HG02870 (cell line): ENCODE measurements at regions not wholly inside any gene's neighbourhood (a gene's known extent, or its start where the extent isn't known, plus 50 kb on each side); places are given as distances from the start of the nearest gene placed in this dataset.

Experiments
- ATAC-seq: cut with Tn5 transposase; IDR thresholded peaks from one replicate; pipeline ENCODE4 v1.9.1; 2021; ENCODE audit warnings: mild to moderate bottlenecking, moderate library complexity; ENCODE audit not compliant: unreplicated experiment

GRCh38 chr4:20395160-20395773 lies 143.6 kb downstream of the SLIT2 start:
- peak; percentile 59 for ATAC-seq

DNA sequence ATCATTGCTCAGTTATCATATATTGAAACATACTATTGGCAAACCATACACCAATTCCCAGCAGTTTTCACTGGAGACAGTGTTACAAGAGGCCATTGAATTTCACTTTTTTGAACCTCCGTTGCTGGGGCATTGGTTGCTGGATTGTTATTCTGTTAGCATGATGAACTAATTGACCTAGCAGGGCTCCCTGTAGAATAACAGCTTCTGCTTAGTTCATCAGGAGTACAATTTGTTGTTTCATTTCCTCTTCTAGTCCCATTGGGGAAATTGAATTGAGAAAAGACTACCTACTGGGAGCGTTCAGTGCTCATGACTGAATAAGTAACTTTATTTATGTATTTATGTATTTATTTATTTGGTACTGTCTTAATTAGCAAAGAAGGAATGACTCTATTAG lies 151.6 kb downstream of the SLIT2 start:
- peak; percentile 58 for ATAC-seq

- no peak for ATAC-seq
Measured at GRCh38 chr4:20403846-20404245, 152.1 kb downstream of the SLIT2 start.

- no peak for ATAC-seq
Measured at GRCh38 chr4:20408611-20409010, 156.9 kb downstream of the SLIT2 start.

DNA sequence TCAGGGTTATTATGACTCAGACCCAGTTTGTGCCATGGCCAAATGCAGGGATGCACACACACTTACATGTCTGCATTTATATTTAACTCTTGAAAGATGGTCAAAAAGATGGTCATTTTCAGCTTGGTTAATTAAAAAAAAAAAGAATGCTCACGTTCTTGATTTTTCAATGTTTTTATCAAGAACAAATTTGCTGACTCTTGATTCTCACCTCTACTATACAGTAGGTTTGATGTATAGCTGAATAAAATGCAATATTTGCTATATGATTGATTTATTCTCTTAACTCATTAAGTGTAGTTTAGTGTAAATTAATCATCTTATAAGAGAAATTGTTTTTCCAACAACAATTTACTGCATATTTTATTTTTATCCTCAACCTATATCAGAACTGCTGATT lies 160.4 kb downstream of the SLIT2 start:
- ATAC-seq: no peak

DNA sequence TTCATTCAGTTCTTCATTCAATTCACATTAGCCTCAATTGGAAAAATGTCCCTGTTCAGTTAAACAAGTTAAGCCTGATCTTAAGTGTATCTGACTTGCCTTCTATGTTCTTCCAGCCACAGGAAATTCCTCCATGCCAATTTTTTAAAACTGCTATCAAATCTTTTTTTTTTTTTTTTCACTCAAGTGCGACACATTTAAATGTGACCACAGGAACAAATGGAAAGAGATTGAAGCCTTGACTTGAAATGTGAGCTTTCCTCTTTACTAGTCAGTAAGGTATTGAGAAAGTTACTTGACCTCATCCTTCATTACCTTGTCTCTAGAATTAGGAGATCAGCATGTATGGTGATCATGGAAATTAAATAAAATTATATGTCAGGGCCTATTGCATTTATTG lies 165.1 kb downstream of the SLIT2 start:
- ATAC-seq: no peak

DNA sequence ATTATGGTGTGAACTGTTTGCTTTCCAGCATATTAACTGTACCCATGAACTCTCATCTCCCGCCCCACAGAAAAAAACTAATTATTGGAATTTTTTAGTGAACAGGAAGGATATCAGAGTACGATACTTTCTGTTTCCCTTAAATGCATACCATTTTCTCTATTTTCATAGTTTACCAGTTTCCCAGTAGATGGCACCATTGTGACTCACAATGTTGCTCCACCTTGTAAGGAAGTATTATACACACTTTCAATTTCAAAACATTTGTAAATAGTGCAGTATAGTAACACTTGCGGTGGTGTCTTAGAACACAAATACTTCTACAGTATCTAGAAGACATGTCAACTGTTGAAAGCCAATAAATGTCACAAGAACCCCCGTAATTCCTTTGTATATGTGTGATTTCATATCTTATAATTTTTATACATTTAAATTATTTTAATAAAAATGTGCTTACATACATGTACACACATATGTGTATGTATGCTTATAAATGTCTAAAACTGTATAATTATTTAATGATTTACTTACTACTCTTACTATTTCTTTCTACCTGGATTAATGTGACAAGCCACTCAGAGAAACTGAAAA lies 167.3 kb downstream of the SLIT2 start:
- peak; percentile 98 for ATAC-seq

DNA sequence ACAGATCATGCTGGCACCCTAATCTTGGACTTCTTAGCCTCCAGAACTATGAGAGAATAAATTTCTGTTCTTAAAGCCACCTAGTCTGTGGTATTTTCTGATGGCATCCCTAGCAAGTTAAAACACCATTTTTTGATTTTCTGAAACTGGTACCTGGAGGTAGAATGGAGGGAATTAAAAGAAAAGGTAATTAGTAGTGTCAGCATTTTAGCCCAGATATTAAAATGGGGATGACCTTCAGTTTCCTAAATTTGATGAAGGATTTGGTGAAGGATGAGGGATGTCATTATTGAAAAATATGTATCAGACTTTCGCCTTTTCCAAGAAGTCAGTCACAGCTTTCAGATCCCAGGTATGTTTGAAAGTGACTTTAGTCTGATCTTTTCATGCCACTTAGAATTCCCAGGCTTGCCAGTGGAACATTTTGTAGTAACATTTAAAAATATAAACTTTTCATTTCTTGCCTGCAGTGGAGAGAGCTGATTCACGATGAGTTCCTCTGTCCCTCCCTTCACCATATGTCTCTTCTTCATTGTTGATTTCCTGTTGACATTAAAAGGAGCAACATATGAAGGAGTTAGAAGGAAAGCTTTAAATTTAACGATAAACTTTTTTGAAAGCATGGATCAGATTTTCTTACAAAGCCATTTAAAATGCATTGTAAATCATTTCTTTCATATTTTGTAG lies 169.4 kb downstream of the SLIT2 start:
- ATAC-seq: no peak

- ATAC-seq: no peak
Measured at GRCh38 chr4:20421603-20421985, 169.9 kb downstream of the SLIT2 start.

DNA sequence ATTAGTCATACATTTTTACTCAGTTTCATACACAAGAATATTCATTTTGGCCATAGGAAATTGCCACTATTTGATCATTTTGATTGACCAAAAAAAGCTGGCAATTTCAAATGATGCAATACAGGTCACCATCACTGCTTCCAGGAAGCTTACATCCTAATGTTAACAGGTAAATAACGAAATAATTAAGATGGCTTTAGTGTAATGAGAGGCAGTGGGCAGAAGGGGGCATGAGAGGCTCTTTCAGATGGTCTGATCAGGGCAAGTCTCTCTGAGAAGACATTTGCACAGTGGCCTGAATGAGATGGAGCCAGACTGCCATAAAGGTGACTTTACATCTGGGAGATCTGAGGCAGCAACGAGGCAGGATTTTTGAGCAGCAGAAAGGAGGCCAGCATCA lies 170.7 kb downstream of the SLIT2 start:
- ATAC-seq: peak; percentile 69

DNA sequence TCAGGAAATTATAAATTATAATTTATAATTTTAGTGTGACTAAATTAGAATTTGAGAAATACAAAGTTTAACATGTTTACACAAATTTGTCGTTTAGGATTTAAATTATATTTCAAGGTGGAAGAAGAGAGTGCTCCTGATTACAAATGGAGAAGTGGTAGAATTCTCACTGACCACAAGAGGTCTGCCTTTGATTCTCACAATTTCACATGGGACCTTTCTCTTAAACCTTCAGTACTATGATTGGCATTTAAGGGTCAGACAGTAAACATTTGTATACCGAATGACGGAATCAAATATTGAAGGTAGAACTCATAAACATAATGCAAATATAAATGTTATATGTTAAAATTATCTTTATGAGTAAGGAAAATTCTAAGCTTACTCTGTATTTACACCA lies 171.7 kb downstream of the SLIT2 start:
- no peak for ATAC-seq

DNA sequence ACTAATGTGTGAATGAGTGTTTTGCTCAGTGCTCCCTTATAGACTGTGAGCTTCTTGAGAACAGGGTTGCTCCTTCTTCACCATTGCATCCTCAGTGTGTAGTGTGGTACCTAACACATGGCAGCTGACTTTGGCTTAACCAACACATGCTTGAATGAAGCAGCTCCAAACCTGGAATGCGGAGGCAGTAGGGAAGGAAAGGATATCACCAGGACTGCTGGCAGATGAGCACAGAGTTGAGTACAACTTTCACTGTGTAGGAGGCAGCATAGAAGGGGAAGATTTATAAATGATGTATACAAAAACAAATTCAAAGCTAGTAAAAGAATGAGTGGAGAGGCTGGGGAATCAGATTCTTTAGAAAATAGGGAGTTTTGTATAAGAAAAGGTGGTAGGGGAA lies 174.3 kb downstream of the SLIT2 start:
- ATAC-seq: no peak

DNA sequence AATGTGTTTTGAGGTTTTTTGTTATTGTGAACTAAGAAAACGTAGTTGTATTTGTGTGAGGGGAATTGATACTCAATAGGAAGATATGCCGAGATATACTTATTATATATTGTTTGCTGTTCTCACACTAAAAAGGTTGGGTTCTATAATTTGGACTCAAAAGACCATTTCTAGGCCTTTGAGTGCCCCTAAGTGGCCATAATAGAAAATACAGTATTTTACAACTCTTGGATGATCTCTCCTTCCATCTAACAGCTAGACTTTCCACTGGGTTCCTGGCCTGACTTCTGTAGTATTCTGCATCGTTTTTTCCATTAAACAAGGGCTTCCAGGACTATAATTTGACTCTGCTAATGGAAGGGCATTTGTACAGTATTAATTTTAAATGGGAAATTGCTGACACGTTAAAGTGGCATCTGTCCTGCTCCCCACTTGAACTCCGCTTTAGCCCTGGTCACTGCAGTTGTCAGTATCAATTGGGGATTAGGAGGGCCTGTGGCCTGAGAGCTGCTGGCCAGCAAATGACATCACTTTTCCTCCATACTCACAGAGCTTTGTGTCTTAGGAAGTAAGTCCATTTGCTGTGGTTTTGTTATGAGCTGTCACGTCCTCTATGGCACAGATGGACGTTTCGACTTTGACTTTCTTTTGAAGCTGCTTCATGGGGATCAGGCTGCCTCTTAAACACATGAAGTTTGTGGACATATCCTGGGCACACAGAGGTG lies 176.9 kb downstream of the SLIT2 start:
- no peak for ATAC-seq

DNA sequence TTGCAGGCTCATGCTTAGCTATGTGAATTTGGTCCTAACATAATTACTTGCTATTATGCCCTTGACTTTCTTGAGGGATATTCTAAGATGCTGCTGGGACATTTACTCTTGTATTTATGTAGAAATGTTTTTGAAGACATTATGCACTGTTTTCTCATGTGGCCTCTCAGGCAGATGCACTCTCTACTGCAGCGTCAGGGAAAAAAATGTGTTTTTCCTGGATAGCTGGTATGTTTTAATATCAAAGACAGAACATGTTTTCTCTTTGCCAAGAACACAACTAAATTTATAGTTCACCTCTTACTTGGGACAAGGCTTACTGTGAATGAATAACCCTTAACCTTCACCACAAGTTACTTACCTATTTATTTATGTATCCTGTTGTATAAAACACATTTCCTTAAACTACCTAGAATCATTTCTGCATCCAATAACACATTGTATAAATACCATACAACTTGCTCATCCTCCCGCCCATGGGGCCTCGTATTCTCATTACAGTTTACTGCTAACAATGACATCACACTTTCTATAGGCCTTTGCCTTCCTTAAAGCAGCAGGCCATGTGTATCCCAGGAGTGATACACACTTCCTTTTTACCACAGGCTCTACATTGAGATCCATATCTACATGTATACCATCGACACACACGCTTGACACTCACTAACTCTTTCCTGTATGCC lies 178.7 kb downstream of the SLIT2 start:
- no peak for ATAC-seq

DNA sequence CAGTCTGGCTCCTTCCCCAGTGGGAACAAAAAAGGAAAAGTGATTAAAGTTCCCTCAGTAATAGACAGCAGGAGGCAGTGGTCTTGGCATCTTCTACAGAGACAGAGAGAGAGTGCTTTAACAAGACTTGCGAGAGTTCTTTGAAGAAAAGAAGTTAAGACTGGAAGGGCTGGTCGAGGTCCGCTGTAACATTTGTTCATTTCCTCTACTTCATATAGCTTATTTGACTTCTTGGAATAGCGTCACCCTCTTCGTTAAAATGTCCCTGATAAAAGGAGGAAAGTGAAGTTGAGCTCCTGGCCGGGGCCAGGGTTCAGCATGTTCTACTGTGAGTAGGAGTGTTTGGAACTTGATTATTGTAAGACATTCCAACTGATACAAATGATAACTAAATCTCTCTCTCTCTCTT lies 179.8 kb downstream of the SLIT2 start:
- ATAC-seq: no peak

DNA sequence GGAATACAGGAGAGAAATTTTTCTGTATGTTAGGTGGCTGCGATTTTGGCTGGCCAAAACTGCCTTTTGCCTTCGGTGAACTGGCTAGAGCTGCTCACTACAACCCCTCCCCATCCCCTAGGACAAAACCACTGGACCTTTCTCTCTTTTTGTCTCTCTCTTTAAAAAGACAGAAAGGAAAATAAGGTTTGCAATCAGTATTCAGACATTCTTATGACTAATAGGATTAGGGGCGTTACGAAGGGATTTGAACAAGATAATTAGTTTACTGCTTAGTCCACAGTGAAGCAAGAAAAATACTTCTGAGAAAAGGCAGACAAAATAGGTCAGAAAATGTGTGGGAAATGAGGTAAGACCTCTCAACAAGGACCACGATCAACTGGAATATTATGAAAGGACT lies 180.4 kb downstream of the SLIT2 start:
- no peak for ATAC-seq

- ATAC-seq: no peak
Measured at GRCh38 chr4:20433097-20433705, 181.5 kb downstream of the SLIT2 start.

DNA sequence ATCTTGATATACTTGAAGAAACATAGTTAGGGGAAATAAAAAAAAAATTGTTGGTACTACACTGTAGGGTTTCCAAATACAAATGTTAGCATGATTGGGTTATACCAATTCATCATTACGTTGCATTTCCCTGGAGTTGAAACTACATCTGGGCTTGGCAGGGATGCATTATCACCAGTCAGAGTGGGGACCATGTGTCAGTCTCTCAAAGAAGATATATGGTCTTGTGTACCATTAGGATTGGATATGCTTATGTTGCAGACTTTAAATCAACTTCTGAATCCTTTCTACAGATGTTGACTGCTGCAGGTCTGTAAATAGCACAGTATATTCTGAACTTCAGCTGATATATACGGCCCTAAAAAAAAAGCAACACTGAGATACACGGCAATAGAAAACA lies 188.5 kb downstream of the SLIT2 start:
- no peak for ATAC-seq

GRCh38 chr4:20443015-20443805 lies 191.5 kb downstream of the SLIT2 start:
- no peak for ATAC-seq
